ENCODE measurements at regions not wholly inside any gene's neighbourhood (a gene's known extent, or its start where the extent isn't known, plus 50 kb on each side); places are given as distances from the start of the nearest gene placed in this dataset.

GRCh38 chr21:28781602-28782276, 210.9 kb downstream of the LTN1 start:
- DNase-seq, result no peak

GRCh38 chr21:28779914-28780313, 212.8 kb downstream of the LTN1 start:
- DNase-seq, result no peak

- no peak for DNase-seq
Observed at GRCh38 chr21:28776251-28776650, 216.4 kb downstream of the LTN1 start.

- no peak for DNase-seq
Observed at GRCh38 chr21:28775071-28775470, 217.6 kb downstream of the LTN1 start.

- no peak for DNase-seq
Observed at GRCh38 chr21:28773036-28773435, 219.6 kb downstream of the LTN1 start.

GRCh38 chr21:28771790-28772501, 220.7 kb downstream of the LTN1 start:
- DNase-seq, result no peak

GRCh38 chr21:28770867-28771661, 221.6 kb downstream of the LTN1 start:
- DNase-seq, result no peak

GRCh38 chr21:28769683-28770082, 223.0 kb downstream of the LTN1 start:
- DNase-seq, result no peak

- DNase-seq, result no peak
Observed at GRCh38 chr21:28768753-28769152, 223.9 kb downstream of the LTN1 start.

- DNase-seq, result no peak
Observed at GRCh38 chr21:28767523-28767922, 225.2 kb downstream of the LTN1 start.

GRCh38 chr21:28763809-28764418, 228.8 kb downstream of the LTN1 start:
- no peak for DNase-seq

- DNase-seq, result no peak
Observed at GRCh38 chr21:28762357-28762735, 230.3 kb downstream of the LTN1 start.

- no peak for DNase-seq
Observed at GRCh38 chr21:28761674-28762356, 230.9 kb downstream of the LTN1 start.

GRCh38 chr21:28758883-28759242, 233.8 kb downstream of the LTN1 start:
- no peak for DNase-seq

- DNase-seq, result no peak
Observed at GRCh38 chr21:28758042-28758882, 234.4 kb downstream of the LTN1 start.

GRCh38 chr21:28754862-28755261, 237.8 kb downstream of the LTN1 start:
- DNase-seq, result no peak

GRCh38 chr21:28754127-28754611, 238.5 kb downstream of the LTN1 start:
- DNase-seq, result no peak

- DNase-seq, result no peak
Observed at GRCh38 chr21:28752131-28752530, 240.5 kb downstream of the LTN1 start.

- no peak for DNase-seq
Observed at GRCh38 chr21:28751176-28751575, 241.5 kb downstream of the LTN1 start.

- no peak for DNase-seq
Observed at GRCh38 chr21:28750565-28750964, 242.1 kb downstream of the LTN1 start.

GRCh38 chr21:28749536-28749935, 243.1 kb downstream of the LTN1 start:
- no peak for DNase-seq

GRCh38 chr21:28747464-28747863, 245.2 kb downstream of the LTN1 start:
- no peak for DNase-seq

All from NCI-H1105 (cell line).